Colon (tissue), 2 donors: ENCODE measurements at regions not wholly inside any gene's neighbourhood (a gene's known extent, or its start where the extent isn't known, plus 50 kb on each side); places are given as distances from the start of the nearest gene placed in this dataset.

Experiments
- FAIRE-seq: peaks from 2 replicates; lab custom pipeline; 2012; peaks lifted over from hg19 to GRCh38; lab: Jason Lieb, UNC
- donor health status: control.
- donor health status: control.

- FAIRE-seq, result no peak
These were observed 251.5 kb downstream of the DAD1 start for GRCh38 chr14:22337521-22337920.

- no peak for FAIRE-seq
These were observed 253.0 kb downstream of the DAD1 start for GRCh38 chr14:22336031-22336430.

GRCh38 chr14:22334627-22335026 lies 254.4 kb downstream of the DAD1 start:
- FAIRE-seq, result no peak

GRCh38 chr14:22334275-22334577 lies 254.8 kb downstream of the DAD1 start:
- FAIRE-seq, result no peak

GRCh38 chr14:22333422-22334274 lies 255.4 kb downstream of the DAD1 start:
- FAIRE-seq, result no peak

GRCh38 chr14:22332686-22333421 lies 256.2 kb downstream of the DAD1 start:
- no peak for FAIRE-seq

GRCh38 chr14:22329371-22329770 lies 259.7 kb downstream of the DAD1 start:
- FAIRE-seq, result no peak

- no peak for FAIRE-seq
These were observed 263.2 kb downstream of the DAD1 start for GRCh38 chr14:22325676-22326400.

- FAIRE-seq, result no peak
These were observed 268.7 kb downstream of the DAD1 start for GRCh38 chr14:22320362-22320750.

GRCh38 chr14:22319526-22320361 lies 269.3 kb downstream of the DAD1 start:
- no peak for FAIRE-seq

- FAIRE-seq, result no peak
These were observed 270.1 kb downstream of the DAD1 start for GRCh38 chr14:22318951-22319350.

GRCh38 chr14:22316473-22316872 lies 272.6 kb downstream of the DAD1 start:
- FAIRE-seq, result no peak

- FAIRE-seq, result no peak
These were observed 273.7 kb downstream of the DAD1 start for GRCh38 chr14:22315336-22315735.

- no peak for FAIRE-seq
These were observed 274.7 kb downstream of the DAD1 start for GRCh38 chr14:22314183-22314820.

GRCh38 chr14:22313172-22313801 lies 275.7 kb downstream of the DAD1 start:
- FAIRE-seq, result peak; percentile 31

GRCh38 chr14:22311636-22312035 lies 277.4 kb downstream of the DAD1 start:
- no peak for FAIRE-seq

- no peak for FAIRE-seq
These were observed 283.4 kb downstream of the DAD1 start for GRCh38 chr14:22305607-22306006.

GRCh38 chr14:22304326-22304725 lies 284.7 kb downstream of the DAD1 start:
- FAIRE-seq, result no peak

- no peak for FAIRE-seq
These were observed 285.3 kb downstream of the DAD1 start for GRCh38 chr14:22303589-22304195.

GRCh38 chr14:22300646-22301045 lies 288.4 kb downstream of the DAD1 start:
- no peak for FAIRE-seq

- no peak for FAIRE-seq
These were observed 291.6 kb downstream of the DAD1 start for GRCh38 chr14:22297376-22297775.
